Transverse colon (tissue), 4 donors: ENCODE measurements at regions not wholly inside any gene's neighbourhood (a gene's known extent, or its start where the extent isn't known, plus 50 kb on each side); places are given as distances from the start of the nearest gene placed in this dataset.

ENCODE experiments used
- POLR2AphosphoS5 ChIP-seq, 3 donors: sonication (generic); formaldehyde crosslinking; IDR thresholded peaks; one replicate each; pipeline ENCODE4 v1.6.1; 2016; ENCODE audit warnings: antibody characterized with exemption in 3 of 3
- TF ChIP-seq, protein P1 (sequence below), 5 experiments: fragments of 200-600 bp in 3 of 5; fragments of 450-650 bp in 2 of 5; sonication (generic) in 3 of 5; IDR thresholded peaks; 1 replicate in 2 of 5; 2 replicates in 3 of 5; pipeline ENCODE4 v1.5.1; 2016 to 2017; ENCODE audit warnings: antibody characterized with exemption in 5 of 5, inconsistent platforms in 3 of 5, mild to moderate bottlenecking in 2 of 5, moderate library complexity in 1 of 5

DNA sequence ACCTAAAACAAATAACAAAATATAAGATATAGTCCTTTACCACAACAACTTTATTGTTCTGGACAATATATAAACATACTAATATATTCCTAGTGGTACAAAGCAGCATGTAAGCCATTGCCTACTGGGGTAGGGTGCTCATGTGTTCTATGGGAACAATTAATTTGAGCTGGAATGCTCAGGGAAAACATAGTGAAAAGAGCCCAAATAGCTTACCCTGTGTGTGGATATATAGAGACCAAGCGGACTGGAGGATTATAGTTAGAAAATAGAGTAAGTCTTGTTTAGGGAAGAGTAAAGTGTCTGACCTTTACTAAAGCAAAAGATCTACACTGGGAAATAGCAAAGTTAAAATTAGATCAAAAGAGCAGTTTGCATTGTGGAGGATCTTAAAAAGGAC lies 64.8 kb downstream of the MAD2L1 start:
- TF ChIP-seq POLR2AphosphoS5 (IDR thresholded peaks at IDR 0.05) = no peak
- TF ChIP-seq, protein P1, sequence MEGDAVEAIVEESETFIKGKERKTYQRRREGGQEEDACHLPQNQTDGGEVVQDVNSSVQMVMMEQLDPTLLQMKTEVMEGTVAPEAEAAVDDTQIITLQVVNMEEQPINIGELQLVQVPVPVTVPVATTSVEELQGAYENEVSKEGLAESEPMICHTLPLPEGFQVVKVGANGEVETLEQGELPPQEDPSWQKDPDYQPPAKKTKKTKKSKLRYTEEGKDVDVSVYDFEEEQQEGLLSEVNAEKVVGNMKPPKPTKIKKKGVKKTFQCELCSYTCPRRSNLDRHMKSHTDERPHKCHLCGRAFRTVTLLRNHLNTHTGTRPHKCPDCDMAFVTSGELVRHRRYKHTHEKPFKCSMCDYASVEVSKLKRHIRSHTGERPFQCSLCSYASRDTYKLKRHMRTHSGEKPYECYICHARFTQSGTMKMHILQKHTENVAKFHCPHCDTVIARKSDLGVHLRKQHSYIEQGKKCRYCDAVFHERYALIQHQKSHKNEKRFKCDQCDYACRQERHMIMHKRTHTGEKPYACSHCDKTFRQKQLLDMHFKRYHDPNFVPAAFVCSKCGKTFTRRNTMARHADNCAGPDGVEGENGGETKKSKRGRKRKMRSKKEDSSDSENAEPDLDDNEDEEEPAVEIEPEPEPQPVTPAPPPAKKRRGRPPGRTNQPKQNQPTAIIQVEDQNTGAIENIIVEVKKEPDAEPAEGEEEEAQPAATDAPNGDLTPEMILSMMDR (IDR thresholded peaks at IDR 0.05) = no peak
